ENCODE measurements at regions not wholly inside any gene's neighbourhood (a gene's known extent, or its start where the extent isn't known, plus 50 kb on each side); places are given as distances from the start of the nearest gene placed in this dataset.

DNA sequence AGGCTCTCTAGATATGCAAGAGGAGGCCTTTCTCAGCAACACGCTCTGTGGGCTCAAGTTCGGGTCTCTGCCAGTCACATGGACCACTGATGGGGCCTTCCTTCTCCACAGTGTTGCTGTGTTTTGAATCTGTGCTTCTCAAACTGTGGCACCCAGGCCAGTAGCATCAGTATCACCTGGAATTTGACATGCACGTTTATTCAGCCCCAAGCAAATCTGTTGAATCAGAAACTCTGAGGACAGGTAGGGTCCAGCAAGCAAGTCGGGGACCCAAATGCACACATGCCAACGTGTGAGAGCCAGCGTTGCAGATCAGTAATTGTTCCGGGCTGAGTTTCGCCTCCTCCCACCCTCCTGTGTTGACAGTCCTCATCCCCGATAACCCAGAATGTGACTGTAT lies 502.6 kb downstream of the IRX1 start:
- Histone ChIP-seq H3K4me1 (ENCODE audit: insufficient read depth) (no peaks in the 10 kb centered on the region), H3K36me3 (no peaks in the 10 kb centered on the region), H3K9me3 (no peaks in the 10 kb centered on the region), H3K27me3 (no peaks in the 10 kb centered on the region), H3K27ac (no peak overlapping the region), H3K4me3 (no peak overlapping the region)
- WGBS, 3 donors: 82 to 89% (median 82%) methylated on average over 9 of the region's 9 CpGs
- TF ChIP-seq POLR2A (IDR thresholded peaks at IDR 0.05): no peak
- no peak for DNase-seq
- intact Hi-C loops (cut with DNase I): no loop called here

DNA sequence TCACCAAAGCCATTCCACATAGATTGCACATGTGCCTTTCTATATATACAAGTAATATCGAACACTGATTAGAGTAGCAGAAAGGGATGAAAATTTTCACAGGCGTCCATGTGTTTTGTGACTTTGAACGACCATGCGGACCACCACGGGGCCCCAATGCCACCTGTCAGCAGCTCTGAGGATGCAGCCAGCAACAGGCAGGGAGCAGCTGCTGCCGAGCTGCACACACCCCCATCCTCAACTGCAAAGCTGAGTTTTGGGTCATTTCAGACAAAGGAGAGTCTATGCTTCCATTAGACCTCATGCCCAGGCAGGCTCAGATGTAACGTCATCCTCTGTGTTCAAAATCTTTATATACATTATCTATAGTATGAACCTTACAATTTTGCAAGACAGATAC lies 503.8 kb downstream of the IRX1 start:
- Histone ChIP-seq H3K4me3 (no peak overlapping the region), H3K9me3 (no peaks in the 10 kb centered on the region), H3K27me3 (no peaks in the 10 kb centered on the region), H3K4me1 (ENCODE audit: insufficient read depth) (no peaks in the 10 kb centered on the region), H3K36me3 (no peaks in the 10 kb centered on the region), H3K27ac (no peak overlapping the region)
- WGBS, 3 donors: 66 to 77% (median 67%) methylated on average over 7 of the region's 7 CpGs
- intact Hi-C loops (cut with DNase I): no loop called here
- no peak for DNase-seq
- TF ChIP-seq POLR2A (IDR thresholded peaks at IDR 0.05) (no peak), EP300 (IDR thresholded peaks at IDR 0.05) (no peak)
- TF ChIP-seq, protein P1, sequence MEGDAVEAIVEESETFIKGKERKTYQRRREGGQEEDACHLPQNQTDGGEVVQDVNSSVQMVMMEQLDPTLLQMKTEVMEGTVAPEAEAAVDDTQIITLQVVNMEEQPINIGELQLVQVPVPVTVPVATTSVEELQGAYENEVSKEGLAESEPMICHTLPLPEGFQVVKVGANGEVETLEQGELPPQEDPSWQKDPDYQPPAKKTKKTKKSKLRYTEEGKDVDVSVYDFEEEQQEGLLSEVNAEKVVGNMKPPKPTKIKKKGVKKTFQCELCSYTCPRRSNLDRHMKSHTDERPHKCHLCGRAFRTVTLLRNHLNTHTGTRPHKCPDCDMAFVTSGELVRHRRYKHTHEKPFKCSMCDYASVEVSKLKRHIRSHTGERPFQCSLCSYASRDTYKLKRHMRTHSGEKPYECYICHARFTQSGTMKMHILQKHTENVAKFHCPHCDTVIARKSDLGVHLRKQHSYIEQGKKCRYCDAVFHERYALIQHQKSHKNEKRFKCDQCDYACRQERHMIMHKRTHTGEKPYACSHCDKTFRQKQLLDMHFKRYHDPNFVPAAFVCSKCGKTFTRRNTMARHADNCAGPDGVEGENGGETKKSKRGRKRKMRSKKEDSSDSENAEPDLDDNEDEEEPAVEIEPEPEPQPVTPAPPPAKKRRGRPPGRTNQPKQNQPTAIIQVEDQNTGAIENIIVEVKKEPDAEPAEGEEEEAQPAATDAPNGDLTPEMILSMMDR (IDR thresholded peaks at IDR 0.05): no peak

- no peaks in the 10 kb centered on the region for H3K4me1 ChIP-seq (ENCODE audit: insufficient read depth)
- intact Hi-C loops (cut with DNase I): no loop called here
- no peak overlapping the region for H3K4me3 ChIP-seq
- 41 to 61% (median 46%) methylated on average over 14 of the region's 14 CpGs for WGBS, 3 donors
- H3K9me3 ChIP-seq: no peaks in the 10 kb centered on the region
- no peak for DNase-seq
- H3K27ac ChIP-seq: no peak overlapping the region
- TF ChIP-seq POLR2A (IDR thresholded peaks at IDR 0.05) (no peak), EP300 (IDR thresholded peaks at IDR 0.05) (no peak)
- TF ChIP-seq, protein P1 (IDR thresholded peaks at IDR 0.05): no peak
- H3K36me3 ChIP-seq: no peaks in the 10 kb centered on the region
- no peaks in the 10 kb centered on the region for H3K27me3 ChIP-seq
Measured at GRCh38 chr5:4100739-4101138, 505.1 kb downstream of the IRX1 start.

GRCh38 chr5:4101189-4101588 lies 505.6 kb downstream of the IRX1 start:
- no peak overlapping the region for H3K27ac ChIP-seq
- intact Hi-C loops (cut with DNase I): no loop called here
- H3K36me3 ChIP-seq: no peaks in the 10 kb centered on the region
- no peaks in the 10 kb centered on the region for H3K4me1 ChIP-seq (ENCODE audit: insufficient read depth)
- no peak overlapping the region for H3K4me3 ChIP-seq
- DNase-seq: no peak
- WGBS, 3 donors: 75 to 89% (median 78%) methylated on average over 12 of the region's 12 CpGs
- H3K27me3 ChIP-seq: no peaks in the 10 kb centered on the region
- H3K9me3 ChIP-seq: no peaks in the 10 kb centered on the region
- no peak for TF ChIP-seq EP300 (IDR thresholded peaks at IDR 0.05)
- TF ChIP-seq, protein P1 (IDR thresholded peaks at IDR 0.05): no peak

DNA sequence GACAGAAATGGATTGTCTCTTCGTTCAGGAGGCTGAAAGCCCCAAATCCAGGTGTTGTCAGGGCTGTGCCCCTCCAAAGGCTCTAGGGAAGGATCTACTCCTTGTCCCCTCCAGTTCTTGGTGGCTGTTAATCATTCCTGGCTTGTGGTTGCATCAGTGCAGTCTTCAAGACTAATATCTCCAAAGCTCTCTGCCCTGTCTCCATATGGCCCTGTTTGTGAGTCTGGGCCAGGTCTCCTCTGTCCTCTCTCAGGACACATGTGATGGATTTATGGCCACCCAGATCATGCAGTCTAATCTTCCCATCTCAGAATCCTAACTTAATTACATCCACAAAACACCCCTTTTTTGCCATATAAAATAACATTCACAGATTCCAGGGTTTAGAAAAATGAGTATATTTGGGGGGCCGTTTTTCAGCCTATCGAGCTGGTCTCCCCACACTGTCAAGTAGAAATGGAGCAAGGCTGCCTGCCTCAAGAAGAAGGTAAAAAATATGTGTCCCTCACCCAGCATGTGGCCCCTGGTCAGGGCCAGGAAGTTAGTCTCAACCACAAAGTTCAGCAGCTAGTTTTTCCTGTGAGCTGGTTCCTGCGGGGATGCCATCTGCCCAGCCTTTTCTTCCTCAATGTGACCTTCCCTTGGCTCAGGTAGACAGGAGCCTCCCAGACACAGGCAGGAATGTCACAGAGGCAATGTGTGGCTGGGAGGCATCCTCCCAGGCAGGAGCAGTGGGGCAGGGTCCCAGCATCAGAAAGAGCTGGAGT lies 509.4 kb downstream of the IRX1 start:
- H3K27me3 ChIP-seq: no peaks in the 10 kb centered on the region
- TF ChIP-seq, protein P1 (IDR thresholded peaks at IDR 0.05): no peak
- TF ChIP-seq EP300 (IDR thresholded peaks at IDR 0.05) (no peak), POLR2A (IDR thresholded peaks at IDR 0.05) (no peak)
- WGBS, 3 donors: 64 to 76% (median 76%) methylated on average over 4 of the region's 4 CpGs
- H3K27ac ChIP-seq: no peak overlapping the region
- DNase-seq: no peak
- H3K4me3 ChIP-seq: no peak overlapping the region
- no peaks in the 10 kb centered on the region for H3K36me3 ChIP-seq
- H3K4me1 ChIP-seq (ENCODE audit: insufficient read depth): no peaks in the 10 kb centered on the region
- H3K9me3 ChIP-seq: no peaks in the 10 kb centered on the region
- intact Hi-C loops (cut with DNase I): loop anchor here in 1 of 4 donors (5.0 kb wide), 1 partner anchor 1112 kb away; no protein-coding TSS in a partner anchor

Data from ovary (tissue), 7 donors.